HG02840 (cell line): ENCODE measurements at regions not wholly inside any gene's neighbourhood (a gene's known extent, or its start where the extent isn't known, plus 50 kb on each side); places are given as distances from the start of the nearest gene placed in this dataset.

ENCODE experiments used
- ATAC-seq: cut with Tn5 transposase; IDR thresholded peaks from one replicate; pipeline ENCODE4 v1.9.1; 2021; ENCODE audit warnings: mild to moderate bottlenecking, moderate library complexity, moderate number of reproducible peaks; ENCODE audit not compliant: unreplicated experiment, low FRiP score

DNA sequence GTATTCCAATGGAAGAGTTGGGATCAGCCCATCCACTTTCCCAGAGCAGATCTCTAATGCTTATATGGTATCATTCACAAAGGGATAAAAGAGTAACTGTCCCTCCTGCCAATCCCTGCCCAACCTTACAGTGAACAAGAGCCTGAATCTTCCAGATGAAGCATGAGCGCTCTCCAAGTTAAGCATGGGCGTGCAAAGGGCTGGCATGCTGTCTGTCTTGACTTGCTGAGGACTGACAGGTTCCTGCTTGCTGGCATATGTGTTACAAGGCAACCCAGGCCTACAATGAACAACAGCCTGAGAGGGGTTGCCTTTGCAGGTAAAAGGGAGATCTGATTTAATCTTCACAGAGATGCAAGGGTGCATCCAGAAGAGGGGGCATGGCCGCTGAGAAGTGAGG lies 155.6 kb upstream of the SOD1 start:
- no peak for ATAC-seq

DNA sequence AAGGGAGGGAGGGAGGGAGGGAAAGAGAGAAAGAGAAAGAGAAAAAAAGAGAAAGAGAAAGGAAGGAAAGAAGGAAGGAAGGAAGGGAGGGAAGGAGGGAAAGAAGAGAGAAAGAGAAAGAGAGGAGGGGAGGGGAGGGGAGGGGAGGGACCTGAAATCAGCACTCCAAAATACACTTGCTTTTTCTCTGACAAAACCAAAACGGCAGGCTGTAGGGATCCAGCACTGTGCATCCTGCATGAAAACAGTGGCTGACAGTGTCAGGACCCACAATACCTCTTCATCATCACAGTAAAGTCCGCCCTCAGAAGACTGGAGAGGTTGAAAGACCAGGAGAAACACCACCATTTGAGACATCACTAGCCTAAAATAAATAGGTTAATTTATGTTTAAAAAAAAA lies 156.0 kb upstream of the SOD1 start:
- no peak for ATAC-seq

DNA sequence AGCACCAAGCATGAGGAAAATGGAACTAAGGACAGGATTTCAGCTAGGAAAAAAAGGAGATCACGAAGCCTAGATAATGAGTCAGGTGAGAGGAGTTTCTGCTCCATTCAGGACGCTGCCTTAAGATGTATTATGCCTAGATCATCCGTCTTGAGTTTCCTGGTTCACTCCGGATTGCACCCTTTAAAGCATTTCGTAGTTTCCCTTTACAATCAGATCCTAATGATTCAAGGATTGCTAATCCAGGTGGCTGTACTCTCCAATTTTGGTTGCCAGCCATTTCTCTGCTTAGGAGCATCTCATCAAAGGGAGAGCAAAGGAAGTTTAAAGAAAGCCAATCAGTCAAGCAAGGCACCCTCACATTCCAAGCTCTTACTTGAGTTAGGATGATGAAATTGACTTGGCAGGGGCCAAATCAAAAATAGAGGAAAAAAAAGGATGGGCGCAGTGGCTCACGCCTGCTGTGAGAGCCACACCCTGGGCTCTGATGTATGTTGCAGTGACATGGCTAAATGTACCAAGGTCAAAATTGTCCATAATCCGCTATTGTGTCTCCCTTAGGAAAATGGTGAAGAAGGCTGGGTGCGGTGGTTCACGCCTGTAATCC lies 156.9 kb upstream of the SOD1 start:
- ATAC-seq = no peak

DNA sequence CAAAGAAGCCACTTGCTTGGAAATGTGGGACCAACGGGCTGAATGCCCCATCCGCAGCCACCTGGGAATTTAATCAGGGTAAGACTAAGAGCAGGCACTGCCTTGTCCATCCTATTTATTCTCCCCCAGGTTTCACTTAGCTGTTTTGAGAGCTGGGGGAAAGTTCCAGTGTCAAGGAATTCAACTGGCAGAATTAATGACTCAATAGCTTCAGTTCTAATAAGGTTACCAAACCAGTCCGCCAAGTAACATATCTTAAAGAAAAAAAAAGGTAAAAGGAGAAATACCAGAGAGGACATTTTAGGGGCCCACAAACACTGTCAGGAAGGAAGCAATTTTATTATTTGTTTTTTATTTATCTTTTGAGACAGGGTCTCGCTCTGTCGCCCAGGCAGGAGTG lies 157.6 kb upstream of the SOD1 start:
- no peak for ATAC-seq

DNA sequence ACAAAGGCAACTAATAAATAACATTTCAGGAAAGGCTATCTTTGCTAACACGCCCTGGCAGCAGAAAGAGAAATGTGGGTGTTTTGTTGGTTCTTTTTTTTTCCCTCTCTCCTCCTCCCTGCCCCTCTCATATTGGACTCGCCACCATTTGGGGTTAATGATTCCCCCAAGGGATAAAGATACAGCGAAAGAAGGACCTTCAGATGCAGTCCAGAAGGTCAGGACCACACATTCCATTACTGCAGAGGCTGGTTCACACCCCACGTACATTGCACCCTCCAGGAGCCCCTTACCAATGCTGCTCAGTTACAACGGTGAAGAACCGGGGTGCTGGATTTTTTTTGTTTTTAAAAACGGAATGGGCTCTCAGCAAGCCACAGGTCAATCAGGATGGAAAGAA lies 156.9 kb upstream of the TIAM1 start:
- ATAC-seq = no peak

DNA sequence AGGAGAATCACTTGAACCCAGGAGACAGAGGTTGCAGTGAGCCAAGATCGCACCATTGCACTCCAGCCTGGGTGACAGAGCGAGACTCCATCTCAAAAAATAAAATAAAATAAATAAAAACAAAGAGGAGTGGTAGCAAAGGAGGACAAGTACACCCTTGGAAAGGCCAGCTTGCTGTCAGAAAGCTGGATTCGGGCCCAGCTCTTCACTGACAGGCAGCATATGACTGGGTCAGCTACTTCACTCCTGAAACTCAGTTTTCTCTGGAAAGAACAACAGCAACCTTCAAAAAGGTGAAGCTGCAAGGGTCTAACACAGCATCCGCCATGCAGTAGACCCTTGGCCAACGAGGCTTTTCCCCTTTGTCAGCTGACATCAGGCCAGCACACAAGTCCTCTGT lies 156.0 kb upstream of the TIAM1 start:
- ATAC-seq = no peak

DNA sequence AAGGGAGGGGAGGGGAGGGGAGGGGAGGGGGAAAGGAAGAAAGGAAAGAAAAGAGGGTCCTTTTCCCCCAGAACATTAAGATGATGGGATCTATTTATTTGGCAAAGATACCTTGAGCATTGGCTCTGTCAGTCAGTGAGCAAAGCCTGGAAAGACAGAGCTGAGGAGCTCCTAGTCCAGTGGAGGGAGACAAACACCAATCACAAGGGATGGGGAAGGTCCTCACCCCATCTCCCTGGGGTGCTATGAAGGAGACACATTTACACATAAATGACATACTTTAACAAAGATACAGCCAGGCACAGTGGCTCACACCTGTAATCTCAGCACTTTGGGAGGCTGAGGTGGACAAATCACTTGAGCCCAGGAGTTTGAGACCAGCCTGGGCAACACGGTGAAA lies 154.9 kb upstream of the TIAM1 start:
- ATAC-seq = no peak

DNA sequence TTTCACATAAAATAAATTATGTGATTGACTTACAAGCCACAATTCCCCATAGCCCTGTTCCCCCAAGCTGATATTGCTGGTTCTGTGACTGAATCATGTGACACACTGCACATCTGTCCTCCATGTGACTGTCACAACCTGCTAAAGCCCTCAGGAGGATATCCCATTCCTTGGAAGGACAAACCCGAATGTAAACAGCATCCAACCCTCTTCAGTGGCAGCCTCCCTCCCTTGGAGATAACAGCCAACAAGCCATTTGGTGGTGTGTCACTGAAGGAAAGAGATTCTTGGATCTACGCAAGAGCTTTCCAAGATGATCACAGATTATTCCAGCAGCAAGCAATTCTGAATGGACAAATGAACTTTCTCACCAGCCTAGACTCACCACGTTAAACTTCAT lies 153.9 kb upstream of the TIAM1 start:
- ATAC-seq = no peak

DNA sequence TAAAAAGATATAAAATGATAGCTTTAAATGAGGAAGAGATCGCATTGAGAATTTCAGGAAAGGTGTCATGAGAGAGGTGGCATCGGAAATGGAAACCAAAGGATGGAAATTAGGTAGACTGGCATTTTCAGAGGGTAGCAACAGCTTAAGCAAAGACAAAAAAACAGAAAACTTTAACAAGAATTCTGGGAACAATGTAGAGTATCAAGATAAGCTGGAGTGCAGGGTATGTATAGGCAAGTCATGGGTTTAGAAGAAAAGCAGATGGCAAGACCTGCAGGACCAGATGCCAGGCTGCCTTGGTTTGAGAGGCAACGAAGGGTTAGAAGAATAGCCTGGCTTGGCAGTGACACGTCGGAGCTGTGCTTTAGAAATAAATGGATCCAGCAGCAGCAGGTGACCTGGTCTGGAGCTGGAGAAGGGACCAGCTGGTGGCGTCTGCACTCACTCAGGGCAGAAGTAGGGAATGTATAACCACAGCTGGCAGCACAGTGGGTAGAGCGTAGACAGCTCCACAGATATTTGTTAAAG lies 149.4 kb upstream of the TIAM1 start:
- no peak for ATAC-seq

DNA sequence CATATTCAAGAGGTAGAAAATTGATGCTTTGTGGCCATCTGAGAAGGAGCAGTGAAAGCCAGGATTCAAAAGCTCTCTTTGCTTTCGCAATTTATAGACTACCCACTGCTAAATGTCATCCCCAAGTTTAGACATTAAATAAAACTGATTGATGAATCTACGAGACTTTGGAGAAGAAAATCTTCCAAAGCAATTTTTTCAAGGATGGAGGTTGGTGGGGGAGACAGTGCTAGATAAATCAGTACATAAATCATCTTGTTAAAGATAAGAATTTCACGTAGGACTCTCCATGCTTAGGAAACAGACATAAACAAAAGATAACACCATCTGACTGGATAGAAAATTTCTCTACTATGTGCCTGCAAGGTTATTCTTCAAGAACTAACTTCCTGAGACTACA lies 147.6 kb upstream of the TIAM1 start:
- no peak for ATAC-seq

DNA sequence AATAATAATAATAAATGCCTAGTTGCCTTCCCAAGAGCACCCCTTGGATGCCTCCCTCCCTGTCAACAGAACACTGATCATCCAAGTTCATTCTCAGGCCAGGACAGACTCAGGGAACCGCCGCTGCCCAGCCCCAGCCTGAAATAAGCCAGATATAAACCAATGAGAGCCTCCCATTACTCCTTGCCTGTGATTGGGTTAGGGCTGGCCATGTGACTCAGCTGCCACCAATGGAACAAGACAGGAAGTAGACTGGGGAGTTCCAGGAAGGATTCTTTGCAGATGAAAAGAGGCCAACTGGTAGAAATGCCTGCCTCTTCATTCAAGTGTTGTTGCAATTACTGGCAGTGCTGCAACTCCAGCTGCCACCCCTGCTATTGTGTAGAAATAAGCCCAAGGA lies 146.4 kb upstream of the TIAM1 start:
- ATAC-seq = no peak

DNA sequence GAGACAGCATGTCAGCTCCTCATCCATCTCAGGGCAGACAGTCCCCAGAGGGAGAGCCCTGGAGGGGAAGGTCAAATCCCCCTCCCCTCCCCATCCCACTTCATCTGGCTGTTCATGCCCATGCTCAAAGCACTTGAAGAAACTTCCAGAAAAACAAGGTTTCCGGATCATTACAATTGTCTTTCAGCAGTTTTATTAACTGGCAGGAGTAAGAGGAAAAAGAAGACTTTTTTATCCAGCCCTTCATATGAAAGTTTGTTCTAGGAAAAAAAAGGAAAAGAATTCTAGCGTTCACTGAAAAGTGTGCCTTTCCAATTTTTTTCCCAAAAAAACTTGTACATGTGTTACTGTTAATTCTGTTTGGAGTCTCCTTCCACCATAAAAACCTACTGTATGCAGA lies 145.7 kb upstream of the TIAM1 start:
- no peak for ATAC-seq

DNA sequence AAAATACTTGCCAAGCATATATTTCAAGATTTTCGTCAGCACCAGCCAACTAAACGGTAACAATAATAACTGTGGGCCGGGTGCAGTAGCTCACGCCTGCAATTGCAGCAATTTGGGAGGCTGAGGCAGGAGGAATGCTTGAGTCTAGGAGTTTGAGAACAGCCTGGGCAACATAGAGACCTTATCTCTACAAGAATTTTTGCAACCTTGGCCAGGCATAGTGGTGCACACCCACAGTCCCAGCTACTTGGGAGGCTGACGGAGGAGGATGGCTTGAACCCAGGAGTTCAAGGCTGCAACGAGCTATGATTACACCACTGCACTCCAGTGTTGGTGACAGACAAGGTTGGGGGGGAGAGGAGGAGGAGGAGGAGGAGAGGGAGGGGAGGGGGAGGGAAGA lies 145.0 kb upstream of the TIAM1 start:
- no peak for ATAC-seq

DNA sequence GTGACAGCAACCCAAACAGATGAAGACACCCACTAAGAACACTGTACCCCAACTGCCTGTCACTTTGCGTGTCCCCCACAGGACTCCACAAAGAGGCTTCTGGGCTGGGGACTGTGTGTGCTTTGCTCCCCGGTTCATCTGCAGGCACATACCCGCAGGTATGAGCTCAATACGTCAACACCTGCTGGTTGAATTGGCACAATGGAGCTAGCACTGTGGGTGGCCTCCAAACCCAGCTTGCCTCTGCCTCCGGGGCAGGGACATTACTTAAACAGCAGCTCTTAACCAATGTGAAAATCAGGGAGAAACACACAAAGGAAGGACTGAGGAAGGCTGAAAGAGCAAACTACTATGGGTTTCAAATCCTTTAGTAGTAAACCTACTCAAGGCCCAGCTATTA lies 140.2 kb upstream of the TIAM1 start:
- ATAC-seq = no peak

DNA sequence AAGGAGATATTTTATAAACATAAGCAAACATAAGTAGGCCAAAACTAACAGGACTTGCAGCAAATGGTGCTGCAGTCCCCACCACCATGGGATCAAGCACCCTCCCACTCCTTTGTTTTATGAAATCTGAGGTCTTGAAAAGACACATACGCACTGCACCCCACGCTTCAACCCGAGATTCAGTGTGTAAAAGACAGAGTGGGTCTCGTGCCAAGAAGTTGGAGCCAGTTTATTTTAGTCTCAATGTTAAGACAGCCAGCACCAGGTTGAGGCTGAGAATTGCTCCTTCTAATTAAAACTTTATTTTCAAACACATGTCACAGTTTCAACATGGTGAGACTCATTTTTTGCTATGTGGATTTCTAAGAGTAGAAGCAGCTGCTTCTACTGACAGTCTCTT lies 139.1 kb upstream of the TIAM1 start:
- no peak for ATAC-seq

DNA sequence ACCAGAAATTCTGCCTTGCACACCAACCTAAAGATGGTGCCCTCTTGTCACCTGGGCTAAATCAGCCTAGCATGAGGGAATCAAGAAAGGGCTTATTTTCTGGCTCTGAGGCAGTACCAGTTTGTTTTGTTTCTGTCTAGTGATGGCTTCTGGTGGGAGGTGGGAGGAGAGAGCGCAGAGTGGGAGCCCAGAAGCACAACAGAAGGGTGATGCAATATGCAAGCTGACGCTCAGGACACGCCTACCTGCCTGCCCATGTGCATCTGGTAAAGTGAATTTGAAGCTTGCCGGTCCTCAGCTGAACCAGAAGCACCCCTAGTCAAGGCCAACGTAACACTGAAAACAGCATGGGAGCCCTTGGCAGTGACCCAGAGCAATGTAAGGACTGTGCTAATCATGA lies 138.4 kb upstream of the TIAM1 start:
- ATAC-seq = no peak

DNA sequence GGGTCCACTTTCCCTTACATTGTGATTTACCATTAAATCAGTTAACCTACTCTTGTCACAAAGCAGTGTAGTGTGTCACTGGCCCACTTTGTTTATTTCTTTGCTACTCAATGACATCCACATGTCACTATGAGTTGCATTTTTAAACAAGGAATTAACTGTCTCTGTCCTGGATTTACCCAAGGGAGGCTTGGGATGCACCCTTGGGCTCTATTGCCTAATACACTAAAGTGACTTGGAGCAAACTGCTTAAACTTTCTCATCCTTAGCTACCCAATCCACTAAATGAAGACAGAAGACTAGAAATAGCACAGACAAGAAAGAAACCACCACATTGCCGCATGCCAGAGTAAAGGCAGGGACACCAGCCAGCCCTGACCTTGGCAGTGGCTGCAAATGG lies 136.2 kb upstream of the TIAM1 start:
- no peak for ATAC-seq

DNA sequence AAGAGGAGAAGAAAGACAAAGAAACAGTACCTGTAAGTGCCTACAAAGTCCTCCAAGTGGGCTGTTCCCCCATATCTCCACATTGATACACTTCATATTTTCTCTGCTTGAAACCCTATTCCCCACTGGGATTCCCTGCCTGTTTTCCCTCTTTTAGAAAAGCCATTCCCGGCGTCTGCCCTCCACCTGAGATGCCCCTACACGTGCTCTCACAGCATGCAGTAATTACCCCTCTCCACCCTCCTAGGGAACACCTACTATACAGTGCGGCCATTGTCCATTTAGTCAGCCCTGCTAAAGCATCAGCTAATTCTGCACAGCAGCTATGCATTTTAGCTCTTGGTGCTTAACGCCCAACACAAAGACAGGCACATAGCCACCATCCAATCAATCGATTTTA lies 135.7 kb upstream of the TIAM1 start:
- no peak for ATAC-seq

DNA sequence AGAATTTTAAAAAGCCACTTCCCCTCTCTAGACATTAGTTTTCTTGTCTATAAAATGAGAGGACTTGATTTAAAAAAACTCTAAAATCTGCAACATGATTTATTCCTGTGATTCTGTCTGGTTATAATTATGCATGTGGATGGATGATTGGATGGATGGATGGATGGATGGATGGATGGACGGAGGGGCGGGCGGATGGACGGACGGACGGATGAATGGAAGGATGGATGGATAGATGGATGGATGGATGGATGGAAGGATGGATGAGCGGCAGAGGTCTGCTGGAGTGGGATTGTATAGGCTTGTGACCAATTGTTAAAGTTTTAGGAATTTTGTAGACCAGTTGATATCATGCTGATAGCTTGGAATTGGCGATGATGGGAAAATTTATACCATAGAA lies 135.2 kb upstream of the TIAM1 start:
- no peak for ATAC-seq

DNA sequence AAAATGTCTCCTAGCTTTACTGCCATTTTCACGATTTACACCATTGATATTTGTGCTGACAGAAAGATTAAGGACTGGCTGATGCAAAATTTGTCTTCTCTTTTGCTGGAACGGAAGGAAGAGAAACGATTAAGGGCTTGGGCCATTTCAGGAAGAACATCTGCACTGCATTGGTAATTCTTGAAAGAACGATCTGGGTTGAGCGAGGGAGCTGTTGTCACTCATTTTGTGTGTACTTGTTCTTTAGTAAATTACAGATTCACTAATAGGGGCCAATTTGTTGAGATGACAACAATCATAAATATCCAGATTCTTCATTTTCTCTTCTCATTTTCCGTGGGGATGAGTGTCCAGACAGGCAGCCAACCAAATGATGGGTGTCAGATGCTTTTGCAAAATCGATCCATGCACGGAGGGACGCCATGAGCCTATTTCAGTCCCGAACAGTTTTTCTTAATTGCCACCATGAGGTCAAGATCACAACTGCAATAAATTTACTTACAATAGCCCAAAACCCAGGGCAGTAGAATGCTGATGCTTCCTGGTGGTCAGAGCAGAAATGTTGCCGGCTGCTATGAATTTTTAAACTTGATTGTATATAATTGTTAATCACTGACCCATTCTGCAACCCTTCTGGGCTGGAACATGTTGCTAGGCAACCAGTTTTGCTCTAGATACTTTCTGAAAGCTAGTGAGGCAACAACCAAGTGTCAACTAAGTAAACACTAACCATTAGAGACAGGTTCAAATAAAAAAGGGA lies 132.4 kb upstream of the TIAM1 start:
- ATAC-seq = no peak

DNA sequence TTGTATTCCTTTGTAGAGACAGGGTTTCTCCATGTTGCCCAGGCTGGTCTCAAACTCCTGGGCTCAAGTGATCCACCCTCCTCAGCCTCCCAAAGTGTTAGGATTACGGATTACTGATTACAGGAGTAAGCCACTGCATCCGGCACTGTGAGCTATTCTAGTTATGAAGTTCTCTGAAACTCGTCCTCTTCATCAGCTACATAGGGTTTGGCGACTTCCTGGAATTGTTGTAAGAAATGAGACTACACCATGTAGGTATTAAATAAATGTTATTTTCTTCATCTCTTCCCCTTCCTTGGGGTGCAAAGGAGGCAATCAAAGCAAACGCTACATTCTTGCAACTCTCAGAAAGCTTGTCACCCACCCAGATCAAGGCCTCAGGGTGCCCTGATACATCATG lies 131.2 kb upstream of the TIAM1 start:
- ATAC-seq = no peak

DNA sequence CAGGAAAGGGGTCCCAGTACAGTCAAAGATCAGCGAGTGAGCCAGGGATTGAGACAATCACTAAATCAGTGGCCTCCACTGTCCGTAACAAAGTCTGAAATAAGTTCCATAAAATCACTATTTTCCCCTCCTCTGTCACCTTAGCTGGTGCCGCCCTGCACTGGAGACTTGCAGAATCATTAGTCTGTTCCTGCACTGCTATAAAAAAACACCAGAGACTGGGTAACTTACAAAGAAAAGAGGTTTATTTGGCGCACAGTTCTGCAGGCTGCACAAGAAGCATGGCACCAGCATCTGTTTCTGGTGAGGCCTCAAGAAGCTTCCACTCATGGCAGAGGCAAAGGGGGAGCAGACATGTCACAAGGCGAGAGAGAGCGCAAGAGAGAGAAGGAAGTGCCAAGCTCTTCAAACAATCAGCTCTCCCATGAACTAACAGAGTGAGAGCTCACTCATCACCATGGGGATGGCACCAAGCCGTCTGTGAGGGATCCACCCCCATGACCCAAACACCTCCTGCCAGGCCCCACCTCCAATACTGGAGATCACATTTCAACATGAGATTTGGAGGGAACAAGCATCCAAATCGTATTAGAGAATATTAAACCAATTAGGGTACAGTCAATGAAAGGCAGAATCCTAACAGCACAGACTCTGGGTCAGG lies 129.8 kb upstream of the TIAM1 start:
- ATAC-seq = no peak
